ENCODE measurements at regions not wholly inside any gene's neighbourhood (a gene's known extent, or its start where the extent isn't known, plus 50 kb on each side); places are given as distances from the start of the nearest gene placed in this dataset.

DNA sequence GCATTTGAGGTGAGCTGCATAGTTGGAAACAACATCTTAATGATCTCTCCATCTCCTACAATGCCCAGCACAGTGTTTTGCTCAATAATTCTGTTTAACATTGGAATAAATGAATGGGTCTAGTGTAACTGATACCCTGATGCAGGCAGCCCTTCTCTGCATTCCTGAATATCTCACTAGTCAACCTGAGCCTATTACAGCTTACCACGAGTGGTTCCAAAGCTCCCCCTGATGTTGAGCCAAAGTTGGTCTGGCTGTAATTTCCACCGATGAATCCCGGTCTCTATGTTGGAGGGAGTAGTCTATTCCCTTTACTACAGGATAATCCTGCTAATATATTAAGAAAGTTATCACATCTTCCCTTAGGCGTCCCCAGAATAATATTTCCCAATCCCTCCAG lies 63.8 kb downstream of the ZBTB18 start:
- no peak for DNase-seq (ENCODE audit: low spot score)
- Histone ChIP-seq H3K27ac (ENCODE audit: low read depth in 1 of 2, low read length in 2 of 2) (no peak overlapping the region), H3K36me3 (ENCODE audit: control insufficient read depth in 4 of 4, insufficient read depth in 3 of 4, low read depth in 1 of 4, low read length in 3 of 4) (no peaks in the 10 kb centered on the region), H3K4me3 (ENCODE audit: low read depth in 1 of 3, low read length in 3 of 3) (no peak overlapping the region), H3K9ac (ENCODE audit: low read depth in 1 of 2, low read length in 2 of 2) (no peak overlapping the region), H3K27me3 (ENCODE audit: control insufficient read depth in 4 of 4, insufficient read depth in 4 of 4, low read length in 3 of 4) (no peaks in the 10 kb centered on the region), H3K9me3 (ENCODE audit: control insufficient read depth in 4 of 4, low read length in 3 of 4) (no peaks in the 10 kb centered on the region), H3K4me1 (ENCODE audit: control insufficient read depth in 4 of 4, insufficient read depth in 4 of 4, low read length in 3 of 4) (no peaks in the 10 kb centered on the region)
- WGBS, result 72% methylated on average over 4 of the region's 4 CpGs
- no peak for TF ChIP-seq FOXA2 (IDR thresholded peaks at IDR 0.05)
- peak; percentile 22 to 35 for TF ChIP-seq RAD21 (IDR thresholded peaks at IDR 0.05)

- Histone ChIP-seq H3K9me3 (ENCODE audit: control insufficient read depth in 4 of 4, low read length in 3 of 4) (no peaks in the 10 kb centered on the region), H3K36me3 (ENCODE audit: control insufficient read depth in 4 of 4, insufficient read depth in 3 of 4, low read depth in 1 of 4, low read length in 3 of 4) (no peaks in the 10 kb centered on the region), H3K9ac (ENCODE audit: low read depth in 1 of 2, low read length in 2 of 2) (no peak overlapping the region), H3K27ac (ENCODE audit: low read depth in 1 of 2, low read length in 2 of 2) (no peak overlapping the region), H3K27me3 (ENCODE audit: control insufficient read depth in 4 of 4, insufficient read depth in 4 of 4, low read length in 3 of 4) (no peaks in the 10 kb centered on the region), H3K4me3 (ENCODE audit: low read depth in 1 of 3, low read length in 3 of 3) (no peak overlapping the region), H3K4me1 (ENCODE audit: control insufficient read depth in 4 of 4, insufficient read depth in 4 of 4, low read length in 3 of 4) (no peaks in the 10 kb centered on the region)
- no peak for TF ChIP-seq MAX (IDR thresholded peaks at IDR 0.05)
- TF ChIP-seq JUND (IDR thresholded peaks at IDR 0.05), result no peak
- TF ChIP-seq FOXA1 (IDR thresholded peaks at IDR 0.05), result no peak
- TF ChIP-seq RXRA (IDR thresholded peaks at IDR 0.05), result no peak
- TF ChIP-seq, protein P1, sequence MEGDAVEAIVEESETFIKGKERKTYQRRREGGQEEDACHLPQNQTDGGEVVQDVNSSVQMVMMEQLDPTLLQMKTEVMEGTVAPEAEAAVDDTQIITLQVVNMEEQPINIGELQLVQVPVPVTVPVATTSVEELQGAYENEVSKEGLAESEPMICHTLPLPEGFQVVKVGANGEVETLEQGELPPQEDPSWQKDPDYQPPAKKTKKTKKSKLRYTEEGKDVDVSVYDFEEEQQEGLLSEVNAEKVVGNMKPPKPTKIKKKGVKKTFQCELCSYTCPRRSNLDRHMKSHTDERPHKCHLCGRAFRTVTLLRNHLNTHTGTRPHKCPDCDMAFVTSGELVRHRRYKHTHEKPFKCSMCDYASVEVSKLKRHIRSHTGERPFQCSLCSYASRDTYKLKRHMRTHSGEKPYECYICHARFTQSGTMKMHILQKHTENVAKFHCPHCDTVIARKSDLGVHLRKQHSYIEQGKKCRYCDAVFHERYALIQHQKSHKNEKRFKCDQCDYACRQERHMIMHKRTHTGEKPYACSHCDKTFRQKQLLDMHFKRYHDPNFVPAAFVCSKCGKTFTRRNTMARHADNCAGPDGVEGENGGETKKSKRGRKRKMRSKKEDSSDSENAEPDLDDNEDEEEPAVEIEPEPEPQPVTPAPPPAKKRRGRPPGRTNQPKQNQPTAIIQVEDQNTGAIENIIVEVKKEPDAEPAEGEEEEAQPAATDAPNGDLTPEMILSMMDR (IDR thresholded peaks at IDR 0.05; ENCODE audit: low read depth, low read length, missing input control), result no peak
- no peak for TF ChIP-seq SP1 (IDR thresholded peaks at IDR 0.05)
- no peak for TF ChIP-seq HNF4A (conservative IDR thresholded peaks at IDR 0.05)
- no peak for TF ChIP-seq FOXA2 (IDR thresholded peaks at IDR 0.05)
- TF ChIP-seq EGR1 (IDR thresholded peaks at IDR 0.05; ENCODE audit: low read depth in 2 of 2), result no peak
- TF ChIP-seq GABPA (IDR thresholded peaks at IDR 0.05 in 1 of 2, conservative IDR thresholded peaks at IDR 0.05 in 1 of 2), result no peak
- TF ChIP-seq, protein P2, sequence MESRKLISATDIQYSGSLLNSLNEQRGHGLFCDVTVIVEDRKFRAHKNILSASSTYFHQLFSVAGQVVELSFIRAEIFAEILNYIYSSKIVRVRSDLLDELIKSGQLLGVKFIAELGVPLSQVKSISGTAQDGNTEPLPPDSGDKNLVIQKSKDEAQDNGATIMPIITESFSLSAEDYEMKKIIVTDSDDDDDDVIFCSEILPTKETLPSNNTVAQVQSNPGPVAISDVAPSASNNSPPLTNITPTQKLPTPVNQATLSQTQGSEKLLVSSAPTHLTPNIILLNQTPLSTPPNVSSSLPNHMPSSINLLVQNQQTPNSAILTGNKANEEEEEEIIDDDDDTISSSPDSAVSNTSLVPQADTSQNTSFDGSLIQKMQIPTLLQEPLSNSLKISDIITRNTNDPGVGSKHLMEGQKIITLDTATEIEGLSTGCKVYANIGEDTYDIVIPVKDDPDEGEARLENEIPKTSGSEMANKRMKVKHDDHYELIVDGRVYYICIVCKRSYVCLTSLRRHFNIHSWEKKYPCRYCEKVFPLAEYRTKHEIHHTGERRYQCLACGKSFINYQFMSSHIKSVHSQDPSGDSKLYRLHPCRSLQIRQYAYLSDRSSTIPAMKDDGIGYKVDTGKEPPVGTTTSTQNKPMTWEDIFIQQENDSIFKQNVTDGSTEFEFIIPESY (IDR thresholded peaks at IDR 0.05), result no peak
- no peak for TF ChIP-seq ATF3 (IDR thresholded peaks at IDR 0.05)
- TF ChIP-seq REST (IDR thresholded peaks at IDR 0.05), result no peak
- no peak for DNase-seq (ENCODE audit: low spot score)
- 92% methylated on average over 3 of the region's 3 CpGs for WGBS
Measured at GRCh38 chr1:244116946-244117345, 65.9 kb downstream of the ZBTB18 start.

Measured in liver (tissue), 8 donors.